ENCODE measurements at regions not wholly inside any gene's neighbourhood (a gene's known extent, or its start where the extent isn't known, plus 50 kb on each side); places are given as distances from the start of the nearest gene placed in this dataset.

- H3K4me3 ChIP-seq (ENCODE audit: low read depth, low read length): no peak overlapping the region
- no peak for TF ChIP-seq CTCF (IDR thresholded peaks at IDR 0.05; ENCODE audit: low read depth, low read length)
These were observed 220.9 kb upstream of the CDIN1 start for GRCh38 chr15:36358523-36358922.

- no peak for TF ChIP-seq CTCF (IDR thresholded peaks at IDR 0.05; ENCODE audit: low read depth, low read length)
- H3K4me3 ChIP-seq (ENCODE audit: low read depth, low read length): no peak overlapping the region
These were observed 220.1 kb upstream of the CDIN1 start for GRCh38 chr15:36359286-36359685.

GRCh38 chr15:36361351-36361870 is 218.0 kb upstream of the CDIN1 start:
- no peak for TF ChIP-seq CTCF (IDR thresholded peaks at IDR 0.05; ENCODE audit: low read depth, low read length)

GRCh38 chr15:36362509-36362915 is 216.9 kb upstream of the CDIN1 start:
- no peak overlapping the region for H3K4me3 ChIP-seq (ENCODE audit: low read depth, low read length)
- TF ChIP-seq CTCF (IDR thresholded peaks at IDR 0.05; ENCODE audit: low read depth, low read length): no peak

More at GRCh38 chr15:36361351-36361870, 218.0 kb upstream of the CDIN1 start:
- H3K4me3 ChIP-seq (ENCODE audit: low read depth, low read length): no peak overlapping the region

- H3K4me3 ChIP-seq (ENCODE audit: low read depth, low read length): no peak overlapping the region
- no peak for TF ChIP-seq CTCF (IDR thresholded peaks at IDR 0.05; ENCODE audit: low read depth, low read length)
These were observed 216.1 kb upstream of the CDIN1 start for GRCh38 chr15:36363335-36363734.

- H3K4me3 ChIP-seq (ENCODE audit: low read depth, low read length): no peak overlapping the region
- no peak for TF ChIP-seq CTCF (IDR thresholded peaks at IDR 0.05; ENCODE audit: low read depth, low read length)
These were observed 215.0 kb upstream of the CDIN1 start for GRCh38 chr15:36364377-36364776.

- H3K4me3 ChIP-seq (ENCODE audit: low read depth, low read length): no peak overlapping the region
- no peak for TF ChIP-seq CTCF (IDR thresholded peaks at IDR 0.05; ENCODE audit: low read depth, low read length)
These were observed 213.5 kb upstream of the CDIN1 start for GRCh38 chr15:36365963-36366362.

Data from WI38 (cell line).